Right lobe of liver (tissue), 4 donors: ENCODE measurements at regions not wholly inside any gene's neighbourhood (a gene's known extent, or its start where the extent isn't known, plus 50 kb on each side); places are given as distances from the start of the nearest gene placed in this dataset.

Experiments
- POLR2A ChIP-seq: fragments of 450-650 bp; IDR thresholded peaks from one replicate; pipeline ENCODE4 v1.6.1; 2017; ENCODE audit warnings: antibody characterized with exemption, mild to moderate bottlenecking
- TF ChIP-seq, protein P1 (sequence below), 4 donors: fragments of 200-600 bp in 3 of 4; fragments of 450-650 bp in 1 of 4; IDR thresholded peaks; one replicate each; pipeline versions ENCODE4 v1.5.1 to v1.8.0; 2016 to 2022; ENCODE audit warnings: antibody characterized with exemption in 4 of 4, mild to moderate bottlenecking in 2 of 4
- donor health status: DM: no; HTN: no; CAD: no.
- donor health status: DM: no; HTN: no; CAD: no.
- donor health status: DM: no; HTN: yes; CAD: no.

DNA sequence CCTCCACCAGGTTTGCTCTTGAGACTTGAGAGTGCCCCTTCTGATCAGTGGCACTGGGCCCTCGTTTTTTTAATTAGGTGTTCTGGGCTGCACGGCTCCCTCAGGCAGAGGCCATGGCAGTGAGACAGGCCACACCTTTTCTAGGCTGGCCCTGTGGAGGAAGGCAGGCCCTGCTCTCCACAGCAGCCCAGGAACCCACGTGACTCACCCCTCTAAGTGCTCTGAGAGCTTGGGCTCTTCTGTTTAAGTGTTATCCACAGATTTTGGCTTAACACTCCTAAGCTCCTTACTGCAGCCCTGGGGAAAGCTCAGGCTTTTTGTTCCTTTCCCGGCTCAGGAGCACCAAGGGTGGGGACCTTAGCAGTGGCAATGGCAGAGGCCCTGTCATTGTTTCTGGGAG, 463.2 kb upstream of the GBE1 start:
- no peak for TF ChIP-seq POLR2A
- TF ChIP-seq, protein P1, sequence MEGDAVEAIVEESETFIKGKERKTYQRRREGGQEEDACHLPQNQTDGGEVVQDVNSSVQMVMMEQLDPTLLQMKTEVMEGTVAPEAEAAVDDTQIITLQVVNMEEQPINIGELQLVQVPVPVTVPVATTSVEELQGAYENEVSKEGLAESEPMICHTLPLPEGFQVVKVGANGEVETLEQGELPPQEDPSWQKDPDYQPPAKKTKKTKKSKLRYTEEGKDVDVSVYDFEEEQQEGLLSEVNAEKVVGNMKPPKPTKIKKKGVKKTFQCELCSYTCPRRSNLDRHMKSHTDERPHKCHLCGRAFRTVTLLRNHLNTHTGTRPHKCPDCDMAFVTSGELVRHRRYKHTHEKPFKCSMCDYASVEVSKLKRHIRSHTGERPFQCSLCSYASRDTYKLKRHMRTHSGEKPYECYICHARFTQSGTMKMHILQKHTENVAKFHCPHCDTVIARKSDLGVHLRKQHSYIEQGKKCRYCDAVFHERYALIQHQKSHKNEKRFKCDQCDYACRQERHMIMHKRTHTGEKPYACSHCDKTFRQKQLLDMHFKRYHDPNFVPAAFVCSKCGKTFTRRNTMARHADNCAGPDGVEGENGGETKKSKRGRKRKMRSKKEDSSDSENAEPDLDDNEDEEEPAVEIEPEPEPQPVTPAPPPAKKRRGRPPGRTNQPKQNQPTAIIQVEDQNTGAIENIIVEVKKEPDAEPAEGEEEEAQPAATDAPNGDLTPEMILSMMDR (IDR thresholded peaks at IDR 0.05): no peak
